AG10803 (cell line): ENCODE measurements at regions not wholly inside any gene's neighbourhood (a gene's known extent, or its start where the extent isn't known, plus 50 kb on each side); places are given as distances from the start of the nearest gene placed in this dataset.

Source experiments
- DNase-seq: peaks from one replicate; pipeline ENCODE4 v3.0.0; 2010; ENCODE audit warnings: low read depth
- H3K4me3 ChIP-seq: 2 replicates; pipeline ENCODE4 v1.5.1; 2011; ENCODE audit warnings: mild to moderate bottlenecking, low read length, control low read depth
- CTCF ChIP-seq: conservative IDR thresholded peaks from 2 replicates; pipeline ENCODE4 v1.5.1; 2011; ENCODE audit warnings: mild to moderate bottlenecking, low read length, control low read depth, inconsistent platforms

- no peak for DNase-seq
- TF ChIP-seq CTCF, result no peak
- no peak overlapping the region for H3K4me3 ChIP-seq
These were observed 206.2 kb downstream of the URI1 start for GRCh38 chr19:30148039-30148790.

- no peak overlapping the region for H3K4me3 ChIP-seq
- TF ChIP-seq CTCF, result no peak
- DNase-seq, result no peak
These were observed 206.8 kb downstream of the URI1 start for GRCh38 chr19:30148803-30149202.

GRCh38 chr19:30149300-30149699, 207.3 kb downstream of the URI1 start:
- no peak overlapping the region for H3K4me3 ChIP-seq
- DNase-seq, result no peak
- TF ChIP-seq CTCF, result no peak

GRCh38 chr19:30150626-30151025, 208.6 kb downstream of the URI1 start:
- H3K4me3 ChIP-seq, result no peak overlapping the region
- no peak for TF ChIP-seq CTCF
- DNase-seq, result no peak

- no peak overlapping the region for H3K4me3 ChIP-seq
- DNase-seq, result no peak
- no peak for TF ChIP-seq CTCF
These were observed 209.0 kb downstream of the URI1 start for GRCh38 chr19:30151081-30151480.

GRCh38 chr19:30152510-30153291, 210.7 kb downstream of the URI1 start:
- no peak for DNase-seq
- TF ChIP-seq CTCF, result no peak
- H3K4me3 ChIP-seq, result no peak overlapping the region
